H9 (cell line): ENCODE measurements at regions not wholly inside any gene's neighbourhood (a gene's known extent, or its start where the extent isn't known, plus 50 kb on each side); places are given as distances from the start of the nearest gene placed in this dataset.

Experiments used
- DNase-seq: peaks from one replicate; pipeline ENCODE4 v3.0.0-alpha.2; 2017
- H2AFZ ChIP-seq: one replicate; pipeline ENCODE4 v1.6.1; 2013; ENCODE audit warnings: mild to moderate bottlenecking, low read length, control low read depth, moderate library complexity
- H2AK5ac ChIP-seq: 2 replicates; pipeline ENCODE4 v1.6.1; 2013; ENCODE audit warnings: low read length, control low read depth, mixed read lengths; ENCODE audit not compliant: insufficient read length
- H2BK120ac ChIP-seq: one replicate; pipeline ENCODE4 v1.6.1; 2013; ENCODE audit warnings: low read depth, mild to moderate bottlenecking, low read length, control low read depth, inconsistent platforms; ENCODE audit not compliant: poor library complexity, severe bottlenecking
- H2BK12ac ChIP-seq: 2 replicates; pipeline ENCODE4 v1.6.1; 2013; ENCODE audit warnings: low read length, control low read depth, mixed read lengths, low read depth; ENCODE audit not compliant: insufficient read length
- H2BK15ac ChIP-seq: 2 replicates; pipeline ENCODE4 v1.6.1; 2013; ENCODE audit warnings: low read depth, low read length, control low read depth
- H2BK20ac ChIP-seq: one replicate; pipeline ENCODE4 v1.6.1; 2013; ENCODE audit warnings: low read depth, mild to moderate bottlenecking, low read length, control low read depth, inconsistent platforms; ENCODE audit not compliant: poor library complexity, severe bottlenecking
- H2BK5ac ChIP-seq: 2 replicates; pipeline ENCODE4 v1.6.1; 2013; ENCODE audit warnings: low read length, control low read depth, mixed read lengths; ENCODE audit not compliant: insufficient read length
- H3K14ac ChIP-seq: 2 replicates; pipeline ENCODE4 v1.6.1; 2013; ENCODE audit warnings: low read length, control low read depth; ENCODE audit not compliant: insufficient read depth
- H3K18ac ChIP-seq: 2 replicates; pipeline ENCODE4 v1.6.1; 2013; ENCODE audit warnings: low read depth, mild to moderate bottlenecking, mixed read lengths, low read length, control low read depth; ENCODE audit not compliant: insufficient read length
- H3K23ac ChIP-seq: 2 replicates; pipeline ENCODE4 v1.6.1; 2013; ENCODE audit warnings: low read length, control low read depth, mixed read lengths, low read depth; ENCODE audit not compliant: insufficient read length
- H3K23me2 ChIP-seq: 2 replicates; pipeline ENCODE4 v1.6.1; 2013; ENCODE audit warnings: low read depth, mild to moderate bottlenecking, mixed read lengths, low read length, control low read depth; ENCODE audit not compliant: insufficient read length, poor library complexity, severe bottlenecking
- H3K27ac ChIP-seq: 2 replicates; pipeline ENCODE4 v1.5.1; 2013; ENCODE audit warnings: low read length, control low read depth, mixed read lengths, low read depth; ENCODE audit not compliant: insufficient read length
- H3K27me3 ChIP-seq: 2 replicates; pipeline ENCODE4 v1.6.1; 2013; ENCODE audit warnings: low read length, control low read depth, inconsistent platforms; ENCODE audit not compliant: insufficient read depth
- H3K4ac ChIP-seq: 2 replicates; pipeline ENCODE4 v1.6.1; 2013; ENCODE audit warnings: low read depth, mild to moderate bottlenecking, control low read depth, inconsistent platforms, low read length, moderate library complexity
- H3K4me1 ChIP-seq: 2 replicates; pipeline ENCODE4 v1.6.1; 2013; ENCODE audit warnings: low read length, control low read depth, inconsistent platforms; ENCODE audit not compliant: insufficient read depth
- H3K4me2 ChIP-seq: 2 replicates; pipeline ENCODE4 v1.6.1; 2013; ENCODE audit warnings: low read length, control low read depth, mixed read lengths; ENCODE audit not compliant: insufficient read length, insufficient read depth
- H3K56ac ChIP-seq: 2 replicates; pipeline ENCODE4 v1.6.1; 2013; ENCODE audit warnings: low read depth, mild to moderate bottlenecking, mixed read lengths, low read length, control low read depth; ENCODE audit not compliant: insufficient read length
- H3K79me1 ChIP-seq: 2 replicates; pipeline ENCODE4 v1.6.1; 2013; ENCODE audit warnings: low read depth, mild to moderate bottlenecking, moderate library complexity, low read length, control low read depth, inconsistent platforms; ENCODE audit not compliant: insufficient read depth, poor library complexity, severe bottlenecking
- H3K79me2 ChIP-seq: 2 replicates; pipeline ENCODE4 v1.6.1; 2013; ENCODE audit warnings: low read length, control low read depth, inconsistent platforms; ENCODE audit not compliant: insufficient read depth
- H3K9ac ChIP-seq: 2 replicates; pipeline ENCODE4 v1.6.1; 2013; ENCODE audit warnings: low read length, control low read depth, mixed read lengths; ENCODE audit not compliant: insufficient read length; ENCODE audit errors: extremely low read depth
- H3K9me3 ChIP-seq: one replicate; pipeline ENCODE4 v1.6.1; 2013; ENCODE audit warnings: low read depth, low read length, inconsistent platforms; ENCODE audit not compliant: control insufficient read depth
- H3T11ph ChIP-seq: one replicate; pipeline ENCODE4 v1.6.1; 2013; ENCODE audit warnings: mild to moderate bottlenecking, low read length, control low read depth, inconsistent platforms
- H4K20me1 ChIP-seq: one replicate; pipeline ENCODE4 v1.6.1; 2013; ENCODE audit not compliant: control insufficient read depth, insufficient read length, insufficient read depth
- H4K5ac ChIP-seq: 2 replicates; pipeline ENCODE4 v1.6.1; 2013; ENCODE audit warnings: low read depth, mild to moderate bottlenecking, mixed read lengths, low read length, control low read depth; ENCODE audit not compliant: insufficient read length
- H4K8ac ChIP-seq: replicated peaks from 2 replicates; pipeline ENCODE4 v1.6.1; 2013; ENCODE audit warnings: low read length, control low read depth, mixed read lengths, low read depth; ENCODE audit not compliant: insufficient read length
- H4K91ac ChIP-seq: 2 replicates; pipeline ENCODE4 v1.6.1; 2013; ENCODE audit warnings: low read depth, mild to moderate bottlenecking, moderate library complexity, mixed read lengths, low read length, control low read depth; ENCODE audit not compliant: insufficient read length
- H3K27ac Mint-ChIP-seq, 3 experiments: 2 replicates in 2 of 3; 3 replicates in 1 of 3; pipeline ENCODE4 v1.8.0; 2020 to 2021; ENCODE audit warnings: mixed read lengths in 3 of 3, mild to moderate bottlenecking in 1 of 3, moderate library complexity in 1 of 3
- H3K27me3 Mint-ChIP-seq: 2 replicates; pipeline ENCODE4 v1.8.0; 2021; ENCODE audit warnings: low read depth, mild to moderate bottlenecking, moderate library complexity, mixed read lengths
- H3K36me3 Mint-ChIP-seq, 3 experiments: 2 replicates in 2 of 3; 3 replicates in 1 of 3; pipeline ENCODE4 v1.8.0; 2020 to 2021; ENCODE audit warnings: low read depth in 3 of 3, mixed read lengths in 3 of 3; ENCODE audit not compliant: insufficient read depth in 1 of 3
- H3K4me1 Mint-ChIP-seq, 2 experiments: 2 replicates each; pipeline ENCODE4 v1.8.0; 2020; ENCODE audit warnings: mixed read lengths in 2 of 2
- H3K4me3 Mint-ChIP-seq, 2 experiments: 2 replicates in 1 of 2; 3 replicates in 1 of 2; pipeline ENCODE4 v1.8.0; 2020 to 2021; ENCODE audit warnings: mild to moderate bottlenecking in 2 of 2, mixed read lengths in 2 of 2, moderate library complexity in 1 of 2
- H3K9me3 Mint-ChIP-seq, 2 experiments: 2 replicates in 1 of 2; 3 replicates in 1 of 2; pipeline ENCODE4 v1.8.0; 2020; ENCODE audit warnings: mild to moderate bottlenecking in 2 of 2, mixed read lengths in 2 of 2, moderate library complexity in 1 of 2
- WGBS: extraction: QIAGEN DNeasy Blood & Tissue Kit; methylation state at CpG from one replicate; pipeline ENCODE4 v1.1.7; 2013; ENCODE audit warnings: missing lambda C conversion rate, low lambda C conversion rate, mixed read lengths; ENCODE audit not compliant: insufficient read length; ENCODE audit errors: extremely low coverage; 5-methylcytosine and 5-hydroxymethylcytosine counted together
- TF ChIP-seq, protein P1 (sequence below): fragments of 200-600 bp; sonication (generic); conservative IDR thresholded peaks from 3 replicates; pipeline ENCODE4 v1.8.0; 2021; ENCODE audit warnings: antibody characterized with exemption, mild to moderate bottlenecking

GRCh38 chr2:187719510-187719909 lies 165.3 kb upstream of the TFPI start:
- H3K27ac Mint-ChIP-seq: peak overlapping the region; percentile 46 to 91 (median 85); a peak in 6 of 7 replicates
- Histone ChIP-seq H3K23ac (no peak overlapping the region), H2BK120ac (peak overlapping the region; percentile 4), H2BK15ac (no peak overlapping the region), H2BK12ac (no peak overlapping the region), H3K14ac (no peak overlapping the region), H3K79me1 (no peaks in the 10 kb centered on the region), H3T11ph (peak overlapping the region; percentile 6), H3K4me2 (peak overlapping the region; percentile 1), H3K79me2 (no peaks in the 10 kb centered on the region), H3K56ac (no peak overlapping the region), H3K27me3 (no peaks in the 10 kb centered on the region), H4K8ac (no peak overlapping the region), H3K4me1 (peaks cover 9% of the 10 kb centered on the region), H4K20me1 (no peaks in the 10 kb centered on the region), H4K5ac (no peak overlapping the region), H3K18ac (no peak overlapping the region), H3K27ac (no peak overlapping the region), H2BK5ac (no peak overlapping the region), H3K23me2 (no peaks in the 10 kb centered on the region), H2AFZ (no peak overlapping the region), H3K9ac (no peak overlapping the region), H3K9me3 (peaks cover 9% of the 10 kb centered on the region), H2AK5ac (no peak overlapping the region), H2BK20ac (no peak overlapping the region), H4K91ac (no peak overlapping the region), H3K4ac (no peak overlapping the region)
- no peaks in the 10 kb centered on the region for H3K27me3 Mint-ChIP-seq
- TF ChIP-seq, protein P1, sequence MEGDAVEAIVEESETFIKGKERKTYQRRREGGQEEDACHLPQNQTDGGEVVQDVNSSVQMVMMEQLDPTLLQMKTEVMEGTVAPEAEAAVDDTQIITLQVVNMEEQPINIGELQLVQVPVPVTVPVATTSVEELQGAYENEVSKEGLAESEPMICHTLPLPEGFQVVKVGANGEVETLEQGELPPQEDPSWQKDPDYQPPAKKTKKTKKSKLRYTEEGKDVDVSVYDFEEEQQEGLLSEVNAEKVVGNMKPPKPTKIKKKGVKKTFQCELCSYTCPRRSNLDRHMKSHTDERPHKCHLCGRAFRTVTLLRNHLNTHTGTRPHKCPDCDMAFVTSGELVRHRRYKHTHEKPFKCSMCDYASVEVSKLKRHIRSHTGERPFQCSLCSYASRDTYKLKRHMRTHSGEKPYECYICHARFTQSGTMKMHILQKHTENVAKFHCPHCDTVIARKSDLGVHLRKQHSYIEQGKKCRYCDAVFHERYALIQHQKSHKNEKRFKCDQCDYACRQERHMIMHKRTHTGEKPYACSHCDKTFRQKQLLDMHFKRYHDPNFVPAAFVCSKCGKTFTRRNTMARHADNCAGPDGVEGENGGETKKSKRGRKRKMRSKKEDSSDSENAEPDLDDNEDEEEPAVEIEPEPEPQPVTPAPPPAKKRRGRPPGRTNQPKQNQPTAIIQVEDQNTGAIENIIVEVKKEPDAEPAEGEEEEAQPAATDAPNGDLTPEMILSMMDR: no peak
- peaks cover 4 to 18% of the 10 kb centered on the region in 2 experiments; a peak in 4 of 5 replicates for H3K9me3 Mint-ChIP-seq
- peaks cover 17 to 26% (median 25%) of the 10 kb centered on the region in 3 experiments for H3K36me3 Mint-ChIP-seq
- H3K4me1 Mint-ChIP-seq: peaks cover 26 to 37% of the 10 kb centered on the region in 2 experiments
- DNase-seq: peak; percentile 34
- WGBS: no CpG with 5 or more reads among the region's 2 CpGs
- peak overlapping the region in 1 of 2 experiments; percentile 2; a peak in 1 of 5 replicates for H3K4me3 Mint-ChIP-seq
